Esophagus muscularis mucosa (tissue), 4 donors: ENCODE measurements at regions not wholly inside any gene's neighbourhood (a gene's known extent, or its start where the extent isn't known, plus 50 kb on each side); places are given as distances from the start of the nearest gene placed in this dataset.

ENCODE experiments used
- DNase-seq: peaks from one replicate; pipeline ENCODE4 v3.0.0-alpha.2; 2017; ENCODE audit errors: extremely low spot score
- H3K27ac ChIP-seq, 4 donors: fragments of 200-600 bp; sonication (generic); replicated peaks in 1 of 4; 1 replicate in 3 of 4; 2 replicates in 1 of 4; pipeline ENCODE4 v1.5.1; 2016 to 2019; ENCODE audit warnings: mild to moderate bottlenecking in 1 of 4
- H3K27me3 ChIP-seq, 4 donors: fragments of 200-600 bp; sonication (generic); one replicate each; pipeline versions ENCODE4 v1.5.1 to v1.6.0; 2016 to 2019
- H3K36me3 ChIP-seq, 4 donors: fragments of 200-600 bp; sonication (generic); one replicate each; pipeline ENCODE4 v1.5.1; 2016 to 2019
- H3K4me1 ChIP-seq, 4 donors: fragments of 200-600 bp; sonication (generic); one replicate each; pipeline ENCODE4 v1.5.1; 2016 to 2019
- H3K4me3 ChIP-seq, 4 donors: fragments of 200-600 bp; sonication (generic); 1 replicate in 2 of 4; 2 replicates in 2 of 4; pipeline ENCODE4 v1.5.1; 2016 to 2019; ENCODE audit warnings: mild to moderate bottlenecking in 4 of 4, moderate library complexity in 1 of 4
- H3K9me3 ChIP-seq, 4 donors: fragments of 200-600 bp; sonication (generic); 1 replicate in 3 of 4; 2 replicates in 1 of 4; pipeline ENCODE4 v1.5.1; 2016 to 2019
- EP300 ChIP-seq: sonication (generic); formaldehyde crosslinking; IDR thresholded peaks from one replicate; pipeline ENCODE4 v1.6.1; 2017; ENCODE audit warnings: antibody characterized with exemption
- POLR2A ChIP-seq: fragments of 450-650 bp; IDR thresholded peaks from one replicate; pipeline ENCODE4 v1.6.1; 2017; ENCODE audit warnings: antibody characterized with exemption, moderate library complexity, mild to moderate bottlenecking, low read depth
- POLR2AphosphoS5 ChIP-seq, 2 donors: sonication (generic); formaldehyde crosslinking; IDR thresholded peaks; one replicate each; pipeline ENCODE4 v1.6.1; 2017; ENCODE audit warnings: antibody characterized with exemption in 2 of 2
- WGBS: methylation state at CpG from one replicate; pipeline ENCODE4 v1.1.5; 2018; 5-methylcytosine and 5-hydroxymethylcytosine counted together
- intact Hi-C: fragments of 100-400 bp; cut with DNase I; formaldehyde crosslinking; loops from one replicate; pipeline ENCODE4 v1.15.1; 2023
- TF ChIP-seq, protein P1 (sequence below), 3 experiments: fragments of 200-600 bp in 2 of 3; fragments of 450-650 bp in 1 of 3; sonication (generic) in 2 of 3; IDR thresholded peaks; one replicate each; pipeline ENCODE4 v1.5.1; 2017 to 2019; ENCODE audit warnings: antibody characterized with exemption in 3 of 3, mild to moderate bottlenecking in 2 of 3, moderate library complexity in 1 of 3

DNA sequence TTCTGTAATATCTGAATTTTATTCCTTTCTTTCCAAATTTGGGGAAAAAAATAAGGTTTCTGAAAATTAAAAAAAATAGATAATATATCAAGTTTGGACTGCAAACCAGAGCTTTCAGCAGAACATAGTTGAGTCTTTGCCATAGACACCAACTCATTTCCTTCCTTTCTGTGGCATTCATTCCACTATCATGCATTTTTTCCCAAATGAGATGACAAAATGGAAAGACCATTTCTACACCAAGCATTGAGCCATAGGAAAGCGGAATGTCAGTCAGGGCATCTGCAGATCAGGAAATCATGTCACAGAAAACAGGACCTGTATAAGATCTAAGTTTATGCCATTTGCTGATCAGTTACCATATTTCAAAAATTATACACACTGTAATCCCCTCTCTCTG, 333.3 kb upstream of the THBS1 start:
- H3K27me3 ChIP-seq, result no peaks in the 10 kb centered on the region
- DNase-seq, result no peak
- intact Hi-C loops, result no loop called here
- no peaks in the 10 kb centered on the region for H3K36me3 ChIP-seq
- TF ChIP-seq POLR2A (no peak), POLR2AphosphoS5 (IDR thresholded peaks at IDR 0.05) (no peak), EP300 (no peak)
- TF ChIP-seq, protein P1, sequence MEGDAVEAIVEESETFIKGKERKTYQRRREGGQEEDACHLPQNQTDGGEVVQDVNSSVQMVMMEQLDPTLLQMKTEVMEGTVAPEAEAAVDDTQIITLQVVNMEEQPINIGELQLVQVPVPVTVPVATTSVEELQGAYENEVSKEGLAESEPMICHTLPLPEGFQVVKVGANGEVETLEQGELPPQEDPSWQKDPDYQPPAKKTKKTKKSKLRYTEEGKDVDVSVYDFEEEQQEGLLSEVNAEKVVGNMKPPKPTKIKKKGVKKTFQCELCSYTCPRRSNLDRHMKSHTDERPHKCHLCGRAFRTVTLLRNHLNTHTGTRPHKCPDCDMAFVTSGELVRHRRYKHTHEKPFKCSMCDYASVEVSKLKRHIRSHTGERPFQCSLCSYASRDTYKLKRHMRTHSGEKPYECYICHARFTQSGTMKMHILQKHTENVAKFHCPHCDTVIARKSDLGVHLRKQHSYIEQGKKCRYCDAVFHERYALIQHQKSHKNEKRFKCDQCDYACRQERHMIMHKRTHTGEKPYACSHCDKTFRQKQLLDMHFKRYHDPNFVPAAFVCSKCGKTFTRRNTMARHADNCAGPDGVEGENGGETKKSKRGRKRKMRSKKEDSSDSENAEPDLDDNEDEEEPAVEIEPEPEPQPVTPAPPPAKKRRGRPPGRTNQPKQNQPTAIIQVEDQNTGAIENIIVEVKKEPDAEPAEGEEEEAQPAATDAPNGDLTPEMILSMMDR (IDR thresholded peaks at IDR 0.05), result no peak
- H3K4me3 ChIP-seq, result no peak overlapping the region
- H3K27ac ChIP-seq, result no peak overlapping the region
- 90% methylated on average over 1 of the region's 1 CpG for WGBS
- no peaks in the 10 kb centered on the region for H3K9me3 ChIP-seq
- H3K4me1 ChIP-seq, result peaks cover 0 to 18% (median 4%) of the 10 kb centered on the region in 4 donors

DNA sequence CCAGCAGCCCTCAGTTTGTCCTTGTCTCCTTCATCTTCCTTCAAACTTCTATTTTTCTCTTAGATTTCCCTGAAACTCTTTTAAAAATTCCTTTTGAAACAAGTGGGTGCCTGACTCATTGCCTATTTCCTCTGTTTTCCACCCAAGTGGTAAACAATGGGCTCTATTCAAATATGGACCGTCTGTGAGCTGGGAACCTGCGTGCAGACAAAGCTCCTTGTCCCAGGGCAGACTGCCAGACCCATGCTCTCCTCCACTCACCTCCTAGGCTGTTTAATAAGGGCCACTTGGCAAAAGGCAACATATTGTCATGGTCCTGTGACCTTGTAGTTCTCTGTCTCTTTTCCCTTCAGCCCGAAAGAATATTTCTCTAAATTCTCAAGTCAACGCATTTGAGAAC, 332.7 kb upstream of the THBS1 start:
- no peak overlapping the region for H3K27ac ChIP-seq
- DNase-seq, result no peak
- intact Hi-C loops, result no loop called here
- no peaks in the 10 kb centered on the region for H3K9me3 ChIP-seq
- no peak overlapping the region for H3K4me3 ChIP-seq
- no peaks in the 10 kb centered on the region for H3K27me3 ChIP-seq
- WGBS, result 63% methylated on average over 4 of the region's 4 CpGs
- peaks cover 0 to 18% (median 4%) of the 10 kb centered on the region in 4 donors for H3K4me1 ChIP-seq
- no peaks in the 10 kb centered on the region for H3K36me3 ChIP-seq
- TF ChIP-seq POLR2AphosphoS5 (IDR thresholded peaks at IDR 0.05) (no peak), POLR2A (no peak), EP300 (no peak)
- TF ChIP-seq, protein P1 (IDR thresholded peaks at IDR 0.05), result no peak

DNA sequence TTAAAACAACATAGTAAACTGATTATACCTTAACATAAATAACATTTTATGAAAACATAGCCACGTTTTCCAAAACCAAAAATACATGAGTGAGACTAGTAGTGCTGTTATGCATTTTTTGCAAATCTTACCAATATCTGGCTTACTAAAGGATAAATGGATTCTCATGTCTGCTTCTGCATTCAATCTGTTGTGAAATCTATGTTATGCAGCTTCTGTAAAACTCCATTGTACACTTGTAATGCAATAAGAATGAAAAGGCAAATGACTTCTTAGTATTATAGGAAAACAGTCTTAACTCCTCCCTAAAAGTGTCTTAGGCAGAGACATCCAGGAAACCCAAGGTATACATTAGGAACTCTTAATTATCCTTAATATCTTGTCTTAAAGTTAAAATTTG, 330.9 kb upstream of the THBS1 start:
- no peak overlapping the region for H3K4me3 ChIP-seq
- H3K4me1 ChIP-seq, result peaks cover 0 to 18% (median 4%) of the 10 kb centered on the region in 4 donors
- H3K27ac ChIP-seq, result no peak overlapping the region
- no peak for DNase-seq
- no peaks in the 10 kb centered on the region for H3K9me3 ChIP-seq
- H3K27me3 ChIP-seq, result no peaks in the 10 kb centered on the region
- no peaks in the 10 kb centered on the region for H3K36me3 ChIP-seq
- intact Hi-C loops, result no loop called here
- 41% methylated on average over 1 of the region's 1 CpG for WGBS
- TF ChIP-seq POLR2A, result no peak
- TF ChIP-seq, protein P1 (IDR thresholded peaks at IDR 0.05), result no peak
- TF ChIP-seq POLR2AphosphoS5 (IDR thresholded peaks at IDR 0.05), result no peak
- TF ChIP-seq EP300, result no peak

DNA sequence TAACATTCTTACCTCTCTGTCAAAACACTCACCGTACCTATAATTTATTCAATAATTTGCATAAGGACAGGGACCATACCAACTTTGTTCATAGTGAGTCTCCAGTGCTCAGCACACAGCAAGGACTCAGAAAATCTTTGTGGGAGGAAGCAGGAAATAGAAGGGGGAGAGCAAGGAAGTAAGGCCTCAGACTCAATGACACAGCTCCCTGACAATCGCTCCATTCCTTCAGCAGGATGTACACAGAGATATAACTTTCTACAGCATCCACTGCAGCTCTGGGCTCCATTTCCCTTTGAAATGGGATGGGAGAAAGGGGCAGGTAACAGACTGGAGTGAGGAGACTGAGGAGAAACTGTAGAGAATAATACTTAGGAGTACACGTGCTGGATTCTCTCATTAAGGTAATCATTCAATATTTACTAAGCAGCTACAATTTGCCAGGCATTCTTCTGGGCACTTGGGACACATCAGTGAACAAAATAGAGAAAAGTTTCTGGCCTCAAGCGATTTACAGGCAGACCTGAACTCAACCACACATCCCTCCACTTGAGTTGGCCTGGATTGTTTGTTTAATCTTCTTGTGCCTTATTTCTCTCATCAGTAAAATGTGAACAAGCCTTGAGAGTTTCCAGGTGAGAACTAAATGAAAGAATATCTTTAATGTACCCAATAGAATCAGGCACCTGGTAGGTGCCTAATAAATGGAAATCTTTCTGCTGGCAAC, 330.3 kb upstream of the THBS1 start:
- no peaks in the 10 kb centered on the region for H3K9me3 ChIP-seq
- TF ChIP-seq POLR2A, result no peak
- no peak overlapping the region for H3K27ac ChIP-seq
- intact Hi-C loops, result no loop called here
- peaks cover 0 to 18% (median 4%) of the 10 kb centered on the region in 4 donors for H3K4me1 ChIP-seq
- WGBS, result 77% methylated on average over 4 of the region's 4 CpGs
- DNase-seq, result no peak
- no peaks in the 10 kb centered on the region for H3K27me3 ChIP-seq
- no peak overlapping the region for H3K4me3 ChIP-seq
- no peaks in the 10 kb centered on the region for H3K36me3 ChIP-seq

DNA sequence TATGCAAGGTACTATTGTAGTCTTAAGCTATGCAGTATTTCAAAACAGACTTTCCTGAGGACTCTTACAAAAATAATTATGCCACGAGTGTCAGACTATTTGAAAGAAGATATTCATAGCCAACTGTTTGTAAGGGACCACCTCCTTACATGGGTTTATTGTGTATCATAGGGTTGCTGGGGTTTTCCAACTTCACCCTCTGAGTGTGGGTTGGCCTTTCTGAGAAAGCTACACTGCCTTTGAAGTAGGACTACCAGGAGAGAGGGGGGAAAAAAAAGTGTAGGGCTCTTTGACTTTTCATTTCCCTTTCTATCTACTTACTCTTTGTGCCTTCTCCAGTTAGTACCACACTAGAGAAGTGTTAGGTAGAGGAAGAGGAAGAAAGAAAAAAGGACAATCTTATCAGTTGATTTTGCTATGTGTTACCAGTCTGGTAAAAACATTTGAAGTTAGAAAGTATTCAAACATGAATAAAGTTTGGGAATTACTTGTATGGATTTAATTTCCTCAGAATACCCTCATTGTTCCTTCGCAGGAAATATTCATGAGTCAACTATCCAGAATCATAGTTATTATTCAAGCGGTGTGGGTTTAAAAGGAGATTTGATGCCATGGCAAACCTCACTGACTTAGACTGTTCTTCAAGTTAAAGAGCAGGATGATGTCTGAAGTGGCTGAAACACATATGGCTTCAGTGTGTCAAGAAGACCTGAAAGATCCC, 329.3 kb upstream of the THBS1 start:
- Histone ChIP-seq H3K36me3 (no peaks in the 10 kb centered on the region), H3K27me3 (no peaks in the 10 kb centered on the region), H3K9me3 (no peaks in the 10 kb centered on the region), H3K4me1 (peaks cover 0 to 18% (median 4%) of the 10 kb centered on the region in 4 donors), H3K4me3 (no peak overlapping the region), H3K27ac (no peak overlapping the region)
- no peak for DNase-seq
- intact Hi-C loops, result no loop called here
- TF ChIP-seq POLR2A, result no peak
- TF ChIP-seq, protein P1 (IDR thresholded peaks at IDR 0.05), result no peak
- no peak for TF ChIP-seq EP300
- TF ChIP-seq POLR2AphosphoS5 (IDR thresholded peaks at IDR 0.05), result no peak
- WGBS, result 67% methylated on average over 3 of the region's 3 CpGs
